ENCODE measurements at regions not wholly inside any gene's neighbourhood (a gene's known extent, or its start where the extent isn't known, plus 50 kb on each side); places are given as distances from the start of the nearest gene placed in this dataset.

GRCh38 chr7:68776326-68776725 lies 821.9 kb upstream of the AUTS2 start:
- H3K56ac ChIP-seq (ENCODE audit: extremely low read depth, insufficient read depth, low read length), result no peak overlapping the region
- in situ Hi-C loops (cut with MboI; ENCODE audit: low sequenced_read_pairs) (no loop called here), intact Hi-C loops (cut with micrococcal nuclease) (no loop called here), dilution Hi-C loops (cut with HindIII; ENCODE audit: low sequenced_read_pairs, unreplicated experiment) (no loop called here)
- TF ChIP-seq BHLHE40 (IDR thresholded peaks at IDR 0.05; ENCODE audit: low read depth, low read length) (no peak), MAZ (IDR thresholded peaks at IDR 0.05; ENCODE audit: borderline replicate concordance, low read depth, low read length) (no peak), RCOR1 (IDR thresholded peaks at IDR 0.05; ENCODE audit: insufficient replicate concordance, low read length) (no peak), FOS (IDR thresholded peaks at IDR 0.05; ENCODE audit: low read depth, low read length) (no peak), NFE2L2 (IDR thresholded peaks at IDR 0.05; ENCODE audit: low read depth, low read length) (no peak), CHD1 (IDR thresholded peaks at IDR 0.05; ENCODE audit: low read depth, low read length) (no peak), RFX5 (IDR thresholded peaks at IDR 0.05; ENCODE audit: low read depth, low read length) (no peak)
- TF ChIP-seq, protein P1, sequence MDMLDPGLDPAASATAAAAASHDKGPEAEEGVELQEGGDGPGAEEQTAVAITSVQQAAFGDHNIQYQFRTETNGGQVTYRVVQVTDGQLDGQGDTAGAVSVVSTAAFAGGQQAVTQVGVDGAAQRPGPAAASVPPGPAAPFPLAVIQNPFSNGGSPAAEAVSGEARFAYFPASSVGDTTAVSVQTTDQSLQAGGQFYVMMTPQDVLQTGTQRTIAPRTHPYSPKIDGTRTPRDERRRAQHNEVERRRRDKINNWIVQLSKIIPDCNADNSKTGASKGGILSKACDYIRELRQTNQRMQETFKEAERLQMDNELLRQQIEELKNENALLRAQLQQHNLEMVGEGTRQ (IDR thresholded peaks at IDR 0.05; ENCODE audit: low read depth, low read length), result no peak
- H4K8ac ChIP-seq (ENCODE audit: low read depth in 2 of 2, low read length in 2 of 2), result no peak overlapping the region
- H3K36me3 ChIP-seq (ENCODE audit: control insufficient read depth, insufficient read depth, low read length), result no peaks in the 10 kb centered on the region
- H4K91ac ChIP-seq (ENCODE audit: insufficient read depth, low read depth, low read length), result no peak overlapping the region
- no peak overlapping the region for H3K18ac ChIP-seq (ENCODE audit: low read depth, low read length)
- H3K27ac ChIP-seq (ENCODE audit: insufficient read depth, low read length), result no peak overlapping the region
- no peaks in the 10 kb centered on the region for H3K27me3 ChIP-seq (ENCODE audit: control insufficient read depth, insufficient read depth, low read length)
- H3K9me3 ChIP-seq (ENCODE audit: control insufficient read depth, insufficient read depth, low read length), result peaks cover 4% of the 10 kb centered on the region
- H3K23ac ChIP-seq (ENCODE audit: low read depth, low read length), result no peak overlapping the region
- ChIA-PET POLR2A (ENCODE audit: unreplicated experiment) (no interaction called here), CTCF (no interaction called here)
- no peak overlapping the region for H2AFZ ChIP-seq (replicated peaks; ENCODE audit: low read length, poor library complexity)
- no peaks in the 10 kb centered on the region for H3K4me1 ChIP-seq (ENCODE audit: control insufficient read depth, insufficient read depth, low read length)
- H2BK20ac ChIP-seq (ENCODE audit: low read depth, low read length), result no peak overlapping the region
- H3K79me1 ChIP-seq (ENCODE audit: low read depth in 1 of 2, low read length in 2 of 2), result no peaks in the 10 kb centered on the region
- H2BK5ac ChIP-seq (ENCODE audit: low read depth, low read length, poor library complexity, severe bottlenecking), result no peak overlapping the region
- no peaks in the 10 kb centered on the region for H3K9me1 ChIP-seq (ENCODE audit: insufficient read depth, low read length)
- H4K20me1 ChIP-seq (ENCODE audit: insufficient read depth, low read length), result no peaks in the 10 kb centered on the region
- H2BK15ac ChIP-seq (ENCODE audit: low read depth, low read length), result no peak overlapping the region
- H4K5ac ChIP-seq (ENCODE audit: low read depth, low read length), result no peak overlapping the region
- H2BK120ac ChIP-seq (ENCODE audit: low read depth, low read length), result no peak overlapping the region
- no peak overlapping the region for H3K9ac ChIP-seq (ENCODE audit: low read depth, low read length)
- peak; percentile 57 for ATAC-seq (ENCODE audit: low read depth)
- no peak overlapping the region for H3K4me3 ChIP-seq (ENCODE audit: insufficient read depth, low read depth, low read length)
- no peak overlapping the region for H3K4ac ChIP-seq (ENCODE audit: low read depth, low read length)
- no peak overlapping the region for H3K14ac ChIP-seq (replicated peaks; ENCODE audit: low read depth, low read length)
- BruUV-seq (replicated peaks), result no TSS peak
- no peak overlapping the region for H2AK5ac ChIP-seq (ENCODE audit: low read depth, low read length)
- no peak for DNase-seq
- H3K4me2 ChIP-seq (ENCODE audit: low read depth, low read length), result no peak overlapping the region
- 80% methylated on average over 1 of the region's 3 CpGs; no CpG with 5 or more reads in 1 of the 2 experiments for WGBS, 2 experiments (ENCODE audit: extremely low coverage in 2 of 2, insufficient read length in 1 of 2)
- no peak overlapping the region for H2AK9ac ChIP-seq (replicated peaks; ENCODE audit: low read depth, low read length, poor library complexity)

Data from IMR-90 (cell line).